ENCODE measurements at regions not wholly inside any gene's neighbourhood (a gene's known extent, or its start where the extent isn't known, plus 50 kb on each side); places are given as distances from the start of the nearest gene placed in this dataset.

DNA sequence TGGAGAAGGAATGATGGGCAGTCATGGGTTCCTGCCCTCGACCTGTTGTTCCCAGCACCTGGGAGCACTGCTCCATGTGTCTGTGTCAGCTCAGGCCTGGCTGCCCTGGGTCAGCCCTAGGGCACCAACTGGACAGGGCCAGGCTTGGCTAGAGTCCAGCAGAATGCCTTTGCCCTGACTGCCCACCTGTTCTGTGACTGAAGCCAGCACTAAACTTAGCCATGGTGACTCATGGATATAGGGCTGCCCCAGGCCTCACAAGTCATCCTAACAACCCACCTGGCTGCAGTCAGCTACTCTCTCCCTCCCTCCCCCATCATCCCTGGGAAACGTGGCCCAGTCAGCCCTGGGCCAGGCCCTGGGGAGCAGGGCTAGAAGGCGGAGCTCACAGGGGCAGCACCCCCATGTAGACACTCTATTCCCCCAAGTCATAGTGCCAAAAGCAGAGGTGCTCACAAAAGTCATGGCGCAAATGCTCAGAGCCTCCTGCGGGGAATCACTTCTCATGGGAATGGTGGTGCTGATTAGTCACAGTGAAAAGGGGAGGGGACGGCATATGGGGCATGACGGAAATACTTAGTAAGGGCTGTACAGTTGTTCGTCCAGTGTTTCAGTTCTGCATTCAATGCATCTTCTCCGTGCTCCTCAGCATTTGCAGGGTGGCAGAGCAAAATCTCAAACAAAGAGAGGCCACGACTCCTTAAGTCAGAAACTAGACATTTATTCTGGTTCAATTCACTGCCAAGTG, 52.0 kb upstream of the NTF3 start:
- no peaks in the 10 kb centered on the region for H3K27me3 ChIP-seq (replicated peaks in 1 of 2; ENCODE audit: control insufficient read depth in 2 of 2, extremely low read depth in 1 of 2, insufficient read depth in 2 of 2, low read length in 1 of 2)
- POLR2A ChIA-PET: no interaction called here
- no peaks in the 10 kb centered on the region for H3K9me3 ChIP-seq
- no peaks in the 10 kb centered on the region for H3K4me1 ChIP-seq (ENCODE audit: control insufficient read depth in 1 of 2, extremely low read depth in 1 of 2, insufficient read depth in 2 of 2, low read length in 2 of 2)
- no peaks in the 10 kb centered on the region for H3K4me1 Mint-ChIP-seq
- ATAC-seq (replicated peaks in 1 of 4): no peak
- H3K36me3 ChIP-seq (ENCODE audit: control insufficient read depth in 2 of 2, extremely low read depth in 1 of 2, insufficient read depth in 1 of 2, low read length in 1 of 2): no peaks in the 10 kb centered on the region
- H3K27ac ChIP-seq (ENCODE audit: low read length): no peak overlapping the region
- no peak overlapping the region for H3K4me3 ChIP-seq (ENCODE audit: control insufficient read depth in 1 of 2, extremely low read depth in 1 of 2, low read length in 1 of 2)
- H3K36me3 Mint-ChIP-seq: no peaks in the 10 kb centered on the region
- H3K9me3 Mint-ChIP-seq: no peaks in the 10 kb centered on the region
- DNase-seq: no peak
- H3K27ac Mint-ChIP-seq: no peak overlapping the region
- 65% methylated on average over 7 of the region's 10 CpGs for WGBS (ENCODE audit: insufficient coverage)
- CTCF ChIA-PET: no interaction called here
- H3K27me3 Mint-ChIP-seq: peaks cover 0 to 2% of the 10 kb centered on the region in 2 donors
- H3K4me3 Mint-ChIP-seq: no peak overlapping the region
